KMS-11 (cell line): ENCODE measurements at regions not wholly inside any gene's neighbourhood (a gene's known extent, or its start where the extent isn't known, plus 50 kb on each side); places are given as distances from the start of the nearest gene placed in this dataset.

Experiments
- H2AFZ ChIP-seq: fragments of 200-600 bp; sonication (generic); 2 replicates; pipeline ENCODE4 v1.6.1; 2016; ENCODE audit warnings: antibody characterized with exemption, mixed run types, low read depth
- H3K27ac ChIP-seq: fragments of 200-600 bp; sonication (generic); 2 replicates; pipeline ENCODE4 v1.6.1; 2016; ENCODE audit warnings: mild to moderate bottlenecking, mixed run types
- H3K27me3 ChIP-seq: fragments of 200-600 bp; sonication (generic); 2 replicates; pipeline ENCODE4 v1.6.1; 2017; ENCODE audit warnings: mild to moderate bottlenecking, low read depth, mixed run types, moderate library complexity; ENCODE audit not compliant: insufficient read depth
- H3K36me3 ChIP-seq: fragments of 200-600 bp; sonication (generic); 2 replicates; pipeline ENCODE4 v1.6.1; 2017; ENCODE audit warnings: mild to moderate bottlenecking, mixed run types; ENCODE audit not compliant: insufficient read depth
- H3K4me1 ChIP-seq: fragments of 200-600 bp; sonication (generic); 2 replicates; pipeline ENCODE4 v1.6.1; 2016; ENCODE audit warnings: mild to moderate bottlenecking, low read depth, mixed run types; ENCODE audit not compliant: poor library complexity, severe bottlenecking
- H3K4me2 ChIP-seq: fragments of 200-600 bp; sonication (generic); 2 replicates; pipeline ENCODE4 v1.7.0; 2016; ENCODE audit warnings: mild to moderate bottlenecking, mixed run types
- H3K4me3 ChIP-seq: fragments of 200-600 bp; sonication (generic); IDR thresholded peaks from 2 replicates; pipeline ENCODE4 v1.6.1; 2017; ENCODE audit warnings: low read depth, low read length, mixed read lengths; ENCODE audit not compliant: insufficient read depth
- H3K79me2 ChIP-seq: fragments of 200-600 bp; sonication (generic); 2 replicates; pipeline ENCODE4 v1.6.1; 2016; ENCODE audit warnings: low read depth, mixed run types; ENCODE audit not compliant: insufficient read depth
- H3K9ac ChIP-seq: fragments of 200-600 bp; sonication (generic); 2 replicates; pipeline ENCODE4 v1.6.1; 2016; ENCODE audit warnings: mild to moderate bottlenecking, mixed run types
- H4K20me1 ChIP-seq: fragments of 200-600 bp; sonication (generic); 2 replicates; pipeline ENCODE4 v1.6.1; 2016; ENCODE audit warnings: mild to moderate bottlenecking, mixed run types; ENCODE audit not compliant: insufficient read depth
- CTCF ChIP-seq: fragments of 200-600 bp; sonication (generic); conservative IDR thresholded peaks from 2 replicates; pipeline ENCODE4 v1.6.1; 2017; ENCODE audit warnings: low read depth, mild to moderate bottlenecking, antibody characterized with exemption, low read length, moderate library complexity, mixed read lengths

- H3K27ac ChIP-seq: no peak overlapping the region
- no peak overlapping the region for H3K9ac ChIP-seq
- H2AFZ ChIP-seq: no peak overlapping the region
- no peaks in the 10 kb centered on the region for H4K20me1 ChIP-seq
- no peak overlapping the region for H3K4me3 ChIP-seq
- H3K27me3 ChIP-seq: no peaks in the 10 kb centered on the region
- no peak for TF ChIP-seq CTCF
- peak overlapping the region; percentile 39 for H3K4me2 ChIP-seq
- no peaks in the 10 kb centered on the region for H3K36me3 ChIP-seq
- H3K79me2 ChIP-seq: no peaks in the 10 kb centered on the region
- H3K4me1 ChIP-seq: peaks cover 19% of the 10 kb centered on the region
Observed at GRCh38 chr1:217004776-217005436, 281.7 kb upstream of the ESRRG start.

DNA sequence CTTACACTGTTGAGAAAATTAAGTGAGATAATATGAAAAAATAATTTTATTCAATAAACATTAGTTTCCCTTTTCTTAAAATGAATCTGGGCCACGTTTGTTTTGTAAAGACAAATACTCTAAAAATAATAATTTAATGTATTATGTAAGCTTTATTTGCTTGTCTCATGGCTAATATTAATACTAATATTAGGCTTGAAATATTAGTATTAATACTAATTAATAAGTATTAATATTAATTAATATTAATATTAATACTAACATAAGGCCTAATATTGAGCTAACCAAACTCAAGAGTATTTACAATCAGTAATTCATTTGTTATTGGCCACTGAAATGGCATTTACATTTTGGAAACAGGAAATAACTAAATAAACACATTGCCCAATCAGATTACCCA is 280.1 kb upstream of the ESRRG start:
- no peak for TF ChIP-seq CTCF
- H3K4me3 ChIP-seq: no peak overlapping the region
- H3K4me1 ChIP-seq: peaks cover 19% of the 10 kb centered on the region
- H2AFZ ChIP-seq: no peak overlapping the region
- H3K79me2 ChIP-seq: no peaks in the 10 kb centered on the region
- H3K27ac ChIP-seq: no peak overlapping the region
- H3K9ac ChIP-seq: no peak overlapping the region
- H3K4me2 ChIP-seq: no peak overlapping the region
- no peaks in the 10 kb centered on the region for H3K36me3 ChIP-seq
- H4K20me1 ChIP-seq: no peaks in the 10 kb centered on the region
- no peaks in the 10 kb centered on the region for H3K27me3 ChIP-seq

DNA sequence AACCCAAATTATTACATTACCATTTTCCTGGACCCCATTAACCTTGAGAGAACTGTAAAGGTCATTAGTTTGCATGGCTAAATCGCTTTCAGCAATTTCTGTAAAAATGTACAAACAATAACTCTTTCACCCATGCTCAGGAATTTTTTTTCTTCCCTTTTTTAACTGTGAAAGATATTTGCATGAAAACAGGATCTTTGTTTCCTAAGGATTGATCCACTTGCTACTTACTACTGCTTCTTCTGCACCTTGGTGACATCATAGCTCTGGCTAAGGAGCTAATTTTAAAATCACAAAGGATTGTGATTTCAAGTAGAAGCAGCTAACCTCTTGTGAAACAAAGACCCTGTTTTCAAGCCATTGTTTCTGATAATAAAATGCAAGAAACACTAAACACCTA is 274.6 kb upstream of the ESRRG start:
- Histone ChIP-seq H3K79me2 (no peaks in the 10 kb centered on the region), H3K36me3 (no peaks in the 10 kb centered on the region), H4K20me1 (no peaks in the 10 kb centered on the region), H3K9ac (no peak overlapping the region), H3K27me3 (no peaks in the 10 kb centered on the region), H3K4me2 (no peak overlapping the region), H3K4me3 (no peak overlapping the region), H3K4me1 (no peaks in the 10 kb centered on the region), H3K27ac (no peak overlapping the region), H2AFZ (no peak overlapping the region)
- TF ChIP-seq CTCF: no peak

DNA sequence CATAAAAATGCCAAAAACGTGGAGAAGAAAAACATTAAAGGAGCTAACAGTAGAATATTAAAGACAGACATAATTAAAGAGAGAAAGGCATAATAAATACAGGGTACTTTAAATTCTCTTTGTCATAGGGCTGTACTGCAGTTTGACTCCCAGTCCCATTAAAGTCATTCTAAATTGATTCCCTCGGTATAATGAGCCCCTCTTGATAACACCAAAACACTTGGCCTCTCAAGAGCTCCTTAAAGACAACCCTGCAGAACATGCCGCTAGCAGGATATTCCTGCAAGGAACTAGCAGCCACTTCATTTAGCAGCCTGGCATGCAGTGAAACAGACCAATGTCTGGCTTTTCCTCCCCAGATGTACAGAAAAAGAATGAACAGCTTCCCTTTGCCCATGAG is 273.8 kb upstream of the ESRRG start:
- no peak overlapping the region for H3K9ac ChIP-seq
- H2AFZ ChIP-seq: no peak overlapping the region
- no peak for TF ChIP-seq CTCF
- no peak overlapping the region for H3K4me3 ChIP-seq
- no peak overlapping the region for H3K27ac ChIP-seq
- H3K36me3 ChIP-seq: no peaks in the 10 kb centered on the region
- H3K4me2 ChIP-seq: no peak overlapping the region
- no peaks in the 10 kb centered on the region for H3K4me1 ChIP-seq
- no peaks in the 10 kb centered on the region for H3K27me3 ChIP-seq
- H3K79me2 ChIP-seq: no peaks in the 10 kb centered on the region
- H4K20me1 ChIP-seq: no peaks in the 10 kb centered on the region
